AG04450 (cell line): ENCODE measurements at regions not wholly inside any gene's neighbourhood (a gene's known extent, or its start where the extent isn't known, plus 50 kb on each side); places are given as distances from the start of the nearest gene placed in this dataset.

Experiments used
- CTCF ChIA-PET: fragments of 300-600, 350-600 bp; formaldehyde crosslinking; extraction: SDS; loops from one replicate; lab custom pipeline; 2022; ENCODE audit warnings: antibody characterized with exemption, inconsistent platforms; lab: Charles Lee
- POLR2A ChIA-PET: fragments of 350-600 bp; formaldehyde crosslinking; extraction: SDS; loops from one replicate; lab custom pipeline; 2021; ENCODE audit warnings: antibody characterized with exemption, inconsistent platforms; lab: Yijun Ruan, JAX
- DNase-seq: peaks from one replicate; pipeline ENCODE4 v3.0.0-alpha.2; 2011; ENCODE audit warnings: low read depth, low spot score
- H3K27ac ChIP-seq: one replicate; pipeline ENCODE4 v1.5.1; 2012; ENCODE audit warnings: low read depth, low read length, control low read depth
- H3K27me3 ChIP-seq: one replicate; pipeline ENCODE4 v1.6.0; 2012; ENCODE audit warnings: low read length; ENCODE audit not compliant: control insufficient read depth, insufficient read depth
- H3K4me3 ChIP-seq: 2 replicates; pipeline ENCODE4 v1.5.1; 2011; ENCODE audit warnings: mild to moderate bottlenecking, low read depth, low read length, control low read depth
- H3K9me3 ChIP-seq: 2 replicates; pipeline ENCODE4 v1.5.1; 2012; ENCODE audit warnings: low read length; ENCODE audit not compliant: control insufficient read depth, insufficient read depth
- TF ChIP-seq, protein P1 (sequence below): IDR thresholded peaks from 2 replicates; pipeline ENCODE4 v1.5.1; 2011; ENCODE audit warnings: low read depth, low read length, control low read depth, inconsistent platforms

- H3K27ac ChIP-seq, result no peak overlapping the region
- ChIA-PET POLR2A (no interaction called here), CTCF (no interaction called here)
- TF ChIP-seq, protein P1, sequence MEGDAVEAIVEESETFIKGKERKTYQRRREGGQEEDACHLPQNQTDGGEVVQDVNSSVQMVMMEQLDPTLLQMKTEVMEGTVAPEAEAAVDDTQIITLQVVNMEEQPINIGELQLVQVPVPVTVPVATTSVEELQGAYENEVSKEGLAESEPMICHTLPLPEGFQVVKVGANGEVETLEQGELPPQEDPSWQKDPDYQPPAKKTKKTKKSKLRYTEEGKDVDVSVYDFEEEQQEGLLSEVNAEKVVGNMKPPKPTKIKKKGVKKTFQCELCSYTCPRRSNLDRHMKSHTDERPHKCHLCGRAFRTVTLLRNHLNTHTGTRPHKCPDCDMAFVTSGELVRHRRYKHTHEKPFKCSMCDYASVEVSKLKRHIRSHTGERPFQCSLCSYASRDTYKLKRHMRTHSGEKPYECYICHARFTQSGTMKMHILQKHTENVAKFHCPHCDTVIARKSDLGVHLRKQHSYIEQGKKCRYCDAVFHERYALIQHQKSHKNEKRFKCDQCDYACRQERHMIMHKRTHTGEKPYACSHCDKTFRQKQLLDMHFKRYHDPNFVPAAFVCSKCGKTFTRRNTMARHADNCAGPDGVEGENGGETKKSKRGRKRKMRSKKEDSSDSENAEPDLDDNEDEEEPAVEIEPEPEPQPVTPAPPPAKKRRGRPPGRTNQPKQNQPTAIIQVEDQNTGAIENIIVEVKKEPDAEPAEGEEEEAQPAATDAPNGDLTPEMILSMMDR, result no peak
- no peaks in the 10 kb centered on the region for H3K27me3 ChIP-seq
- H3K9me3 ChIP-seq, result no peaks in the 10 kb centered on the region
- DNase-seq, result no peak
- no peak overlapping the region for H3K4me3 ChIP-seq
These were observed 488.5 kb upstream of the BTBD3 start for GRCh38 chr20:11429168-11429567.

DNA sequence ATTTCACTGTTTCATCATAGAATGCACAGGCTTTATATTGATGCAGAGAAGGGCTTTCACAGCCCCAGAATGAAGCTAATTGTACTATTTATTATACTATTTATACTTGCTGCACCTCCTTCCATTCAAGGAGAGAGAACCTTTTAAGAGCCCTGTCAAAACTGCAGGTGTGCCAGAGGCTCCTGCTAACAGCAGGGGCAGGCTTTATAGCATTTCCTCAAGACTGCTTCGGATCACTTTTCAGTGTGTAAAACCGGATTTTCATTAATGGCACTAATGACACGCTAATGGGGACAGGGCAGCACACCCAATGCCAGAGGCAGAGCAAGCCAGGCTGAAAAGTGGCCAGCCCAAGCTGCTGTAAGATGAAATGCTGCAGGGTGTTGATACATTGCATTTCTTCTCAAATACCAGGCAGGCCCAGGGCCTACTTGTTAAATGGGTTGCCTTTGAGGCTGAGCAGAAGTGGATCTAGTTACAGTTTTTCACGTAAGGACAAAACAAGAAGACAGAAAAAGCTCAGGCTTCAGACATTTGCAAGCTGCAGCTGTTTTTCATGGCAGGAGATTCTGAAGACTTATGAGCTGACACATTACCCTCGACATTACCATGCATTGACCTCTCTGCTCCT is 487.7 kb upstream of the BTBD3 start:
- TF ChIP-seq, protein P1, result no peak
- POLR2A ChIA-PET, result no interaction called here

DNA sequence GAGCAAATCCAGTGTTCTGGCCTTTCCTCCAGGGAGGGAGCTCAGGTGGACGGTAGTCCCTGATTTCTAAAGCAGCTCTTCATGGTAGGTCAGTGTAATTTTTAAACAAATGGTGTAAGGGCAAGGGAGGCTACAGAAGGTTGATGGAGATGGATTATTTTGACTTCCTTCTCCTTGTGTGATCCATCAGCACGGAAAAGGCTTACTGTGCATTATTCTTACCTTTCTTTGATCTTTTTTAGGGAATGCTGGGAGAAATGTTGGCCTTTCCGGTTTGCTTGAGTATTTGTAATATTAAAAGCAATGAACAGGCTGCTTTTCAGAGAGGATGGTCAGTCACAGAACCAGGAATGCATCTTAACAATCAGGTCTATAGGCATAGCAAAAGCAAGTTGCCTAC is 487.0 kb upstream of the BTBD3 start:
- Histone ChIP-seq H3K9me3 (peaks cover 2% of the 10 kb centered on the region; the same call in 1 of the 2 replicates), H3K4me3 (no peak overlapping the region), H3K27ac (no peak overlapping the region), H3K27me3 (no peaks in the 10 kb centered on the region)
- ChIA-PET CTCF (no interaction called here), POLR2A (no interaction called here)
- DNase-seq, result no peak
- TF ChIP-seq, protein P1, result no peak

More for the DNA sequence above, 487.7 kb upstream of the BTBD3 start:
- no peak for DNase-seq
- Histone ChIP-seq H3K27me3 (no peaks in the 10 kb centered on the region), H3K9me3 (no peaks in the 10 kb centered on the region), H3K27ac (no peak overlapping the region), H3K4me3 (no peak overlapping the region)
- CTCF ChIA-PET, result no interaction called here

DNA sequence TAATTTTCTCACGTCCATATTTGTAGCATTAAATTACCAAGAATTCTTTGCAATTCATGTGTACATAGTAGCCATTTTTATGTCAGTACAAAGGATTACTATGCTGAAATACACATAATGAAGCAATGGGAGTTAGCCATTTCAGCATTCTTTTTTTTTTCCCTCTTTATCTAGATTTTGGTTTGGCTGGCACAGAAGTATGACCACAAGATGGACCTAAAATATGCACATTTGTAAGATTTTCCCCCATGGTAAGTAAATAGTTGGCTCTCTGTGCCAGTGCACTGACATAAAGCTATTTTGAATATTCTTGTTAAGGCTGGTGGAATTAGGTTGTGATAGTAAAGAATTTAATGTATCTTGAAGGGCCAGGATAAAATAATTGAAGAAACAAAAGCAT is 486.1 kb upstream of the BTBD3 start:
- Histone ChIP-seq H3K4me3 (no peak overlapping the region), H3K9me3 (peaks cover 6% of the 10 kb centered on the region; the same call in 1 of the 2 replicates), H3K27ac (no peak overlapping the region), H3K27me3 (no peaks in the 10 kb centered on the region)
- TF ChIP-seq, protein P1, result no peak
- CTCF ChIA-PET, result no interaction called here
- no peak for DNase-seq
- POLR2A ChIA-PET, result no interaction called here

DNA sequence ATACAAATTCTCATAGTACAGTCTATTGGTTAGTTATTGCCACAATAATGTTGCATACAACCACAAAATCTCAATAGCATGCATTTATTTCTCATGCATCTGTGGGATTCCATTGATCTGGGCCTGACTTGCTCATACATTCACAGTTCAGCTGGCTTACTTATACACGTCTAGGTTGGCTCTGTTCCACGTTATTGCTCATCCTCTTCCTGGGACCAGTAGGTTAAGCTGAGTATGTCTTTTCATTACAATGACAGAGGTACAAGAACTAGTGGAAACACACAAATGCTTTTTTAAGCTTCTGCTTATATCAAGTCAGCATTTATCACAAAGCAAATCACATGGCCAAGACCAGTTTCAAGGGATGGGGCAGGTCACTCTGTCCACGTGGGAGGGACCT is 485.3 kb upstream of the BTBD3 start:
- Histone ChIP-seq H3K27ac (no peak overlapping the region), H3K27me3 (no peaks in the 10 kb centered on the region), H3K4me3 (no peak overlapping the region), H3K9me3 (peaks cover 6% of the 10 kb centered on the region; the same call in 1 of the 2 replicates)
- TF ChIP-seq, protein P1, result no peak
- peak; percentile 68 for DNase-seq
- CTCF ChIA-PET, result no interaction called here
- POLR2A ChIA-PET, result no interaction called here
